HG03175 (cell line): ENCODE measurements at regions not wholly inside any gene's neighbourhood (a gene's known extent, or its start where the extent isn't known, plus 50 kb on each side); places are given as distances from the start of the nearest gene placed in this dataset.

Experiments used
- ATAC-seq: cut with Tn5 transposase; IDR thresholded peaks from one replicate; pipeline ENCODE4 v1.9.1; 2021; ENCODE audit warnings: mild to moderate bottlenecking, moderate library complexity; ENCODE audit not compliant: unreplicated experiment

DNA sequence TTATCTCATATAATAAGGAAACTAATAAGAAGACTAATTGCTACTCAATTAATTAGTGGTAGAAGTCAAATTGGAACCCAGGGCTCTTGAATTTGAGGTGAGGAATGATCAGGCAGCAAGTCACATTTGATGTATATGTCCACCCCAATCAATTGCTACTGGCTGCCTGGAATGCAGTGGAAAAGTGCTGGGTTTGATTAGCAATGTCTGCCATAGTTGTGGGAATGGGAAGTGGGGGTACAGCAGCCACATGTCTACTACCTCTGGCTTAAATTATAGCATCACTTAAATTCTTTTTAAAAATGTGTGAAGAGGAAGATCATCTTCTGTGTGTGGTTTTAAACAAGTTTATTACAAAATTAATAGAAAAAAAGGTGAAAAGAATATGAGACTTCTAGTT lies 50.8 kb upstream of the NAV2 start:
- ATAC-seq, result no peak

DNA sequence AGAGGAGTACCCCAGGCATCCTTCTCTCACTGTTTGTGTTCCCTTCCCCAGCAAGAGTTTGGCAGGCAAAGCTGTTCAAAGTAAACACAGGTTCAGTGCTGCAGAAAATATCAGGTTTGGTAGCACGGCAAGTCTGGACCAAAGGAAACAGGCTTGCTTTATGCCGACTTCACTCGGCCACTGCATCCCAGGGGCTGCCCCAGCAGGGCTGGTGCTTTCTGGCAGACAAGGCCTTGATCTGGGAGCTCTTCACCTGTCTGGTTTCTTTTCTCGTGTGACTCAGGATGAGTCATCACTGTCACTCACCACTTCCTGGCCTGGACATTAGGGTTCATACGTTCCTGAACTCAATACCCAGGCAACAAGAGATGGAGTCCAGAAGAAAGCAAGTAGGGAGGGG lies 52.6 kb upstream of the NAV2 start:
- peak; percentile 100 for ATAC-seq

- no peak for ATAC-seq
Observed at GRCh38 chr11:19659529-19659928, 53.1 kb upstream of the NAV2 start.

- no peak for ATAC-seq
Observed at GRCh38 chr11:19658344-19658743, 54.3 kb upstream of the NAV2 start.

DNA sequence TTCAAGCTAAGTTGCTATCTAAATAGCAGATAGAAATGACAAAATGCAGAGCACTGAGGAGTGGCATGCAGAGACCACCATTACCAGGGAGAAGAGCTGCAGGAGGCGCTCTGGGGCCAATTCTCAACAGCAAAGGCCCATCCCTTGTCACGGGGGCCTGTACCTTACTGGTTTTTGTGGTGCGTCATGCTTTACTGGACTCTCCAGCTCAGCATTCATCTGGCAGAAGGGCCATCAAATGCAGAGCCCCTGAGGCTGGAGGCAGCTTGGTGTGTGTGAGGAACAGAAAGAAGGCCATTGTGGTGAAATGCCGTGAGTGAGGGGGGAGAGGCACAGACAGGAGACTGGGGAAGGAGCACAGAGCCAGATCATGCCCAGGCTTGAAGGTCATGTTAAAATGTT lies 56.5 kb upstream of the NAV2 start:
- ATAC-seq, result no peak

DNA sequence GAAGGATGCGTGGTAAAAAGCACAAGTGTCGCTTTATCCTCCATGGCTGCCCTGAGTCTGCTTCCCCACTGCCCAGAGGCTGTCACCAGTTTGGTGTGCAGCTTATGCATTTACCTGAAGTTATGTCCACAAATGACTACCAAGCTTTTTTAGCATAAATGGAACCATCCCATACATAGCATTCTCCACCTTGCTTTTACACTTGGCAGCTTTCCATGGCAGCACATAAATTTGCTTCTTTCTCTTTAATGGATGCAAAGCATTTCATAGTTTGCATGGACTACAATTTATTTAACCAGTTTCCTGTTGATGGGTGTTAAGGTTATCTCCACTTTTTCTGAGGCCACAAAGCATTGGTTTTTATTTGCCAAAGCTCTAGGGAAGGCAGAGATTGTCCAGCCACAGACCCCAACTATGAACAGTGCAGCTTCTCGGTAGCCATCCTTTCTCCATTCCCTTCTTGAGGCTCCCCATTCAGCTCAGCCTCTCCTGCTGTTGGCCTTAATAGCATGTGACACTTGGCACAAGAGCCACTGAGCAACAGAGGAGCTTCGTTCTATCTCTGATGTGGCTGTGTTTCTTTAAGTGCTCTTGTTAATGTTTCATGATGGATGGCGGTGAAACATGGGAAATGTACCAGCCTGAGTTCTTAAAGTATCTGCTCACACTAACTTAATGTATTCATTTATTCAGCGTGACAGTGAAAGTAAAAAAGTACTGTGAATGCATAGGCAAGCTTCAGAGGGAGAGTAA lies 59.8 kb upstream of the NAV2 start:
- no peak for ATAC-seq

GRCh38 chr11:19651653-19652052 lies 61.0 kb upstream of the NAV2 start:
- ATAC-seq, result no peak

GRCh38 chr11:19651028-19651427 lies 61.6 kb upstream of the NAV2 start:
- no peak for ATAC-seq

DNA sequence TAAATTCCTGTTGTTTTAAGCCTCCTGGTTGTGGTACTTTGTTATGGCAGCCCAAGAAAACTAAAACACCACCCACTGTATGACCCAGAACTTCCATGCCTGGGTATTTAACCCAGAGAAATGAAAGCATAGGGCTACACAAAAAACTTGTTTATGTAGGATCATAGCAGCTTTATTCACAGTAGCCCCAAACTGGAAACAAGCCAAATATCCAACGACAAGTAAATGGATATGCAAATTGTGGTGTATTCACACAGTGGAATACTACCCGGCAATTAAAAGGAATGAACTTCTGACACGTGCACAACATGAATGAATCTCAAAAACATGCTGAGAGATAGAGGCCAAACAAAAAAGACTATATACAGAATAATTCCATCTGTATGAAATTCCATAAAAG lies 62.2 kb upstream of the NAV2 start:
- no peak for ATAC-seq

GRCh38 chr11:19649751-19650150 lies 62.9 kb upstream of the NAV2 start:
- no peak for ATAC-seq

DNA sequence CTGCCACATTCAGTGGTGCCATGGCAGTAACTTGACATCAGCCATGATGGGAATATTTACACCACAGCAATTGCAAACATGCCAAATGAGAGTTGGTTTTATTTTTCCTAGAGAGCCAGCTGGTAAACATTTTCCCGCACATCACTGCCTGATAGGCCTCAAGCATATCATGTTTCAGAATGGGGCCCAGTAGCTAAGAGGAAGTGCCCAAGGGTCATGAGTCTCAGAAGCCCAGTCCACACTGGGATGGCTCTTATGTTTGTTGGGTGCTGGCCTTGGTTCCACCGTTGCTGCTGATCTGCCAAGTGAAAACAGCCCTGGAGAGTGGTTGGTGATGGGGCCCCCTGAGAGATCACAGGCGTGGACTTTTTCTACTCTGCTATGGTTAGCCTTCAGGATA lies 64.3 kb upstream of the NAV2 start:
- no peak for ATAC-seq

- no peak for ATAC-seq
Observed at GRCh38 chr11:19647816-19648215, 64.8 kb upstream of the NAV2 start.

GRCh38 chr11:19646921-19647320 lies 65.7 kb upstream of the NAV2 start:
- no peak for ATAC-seq

DNA sequence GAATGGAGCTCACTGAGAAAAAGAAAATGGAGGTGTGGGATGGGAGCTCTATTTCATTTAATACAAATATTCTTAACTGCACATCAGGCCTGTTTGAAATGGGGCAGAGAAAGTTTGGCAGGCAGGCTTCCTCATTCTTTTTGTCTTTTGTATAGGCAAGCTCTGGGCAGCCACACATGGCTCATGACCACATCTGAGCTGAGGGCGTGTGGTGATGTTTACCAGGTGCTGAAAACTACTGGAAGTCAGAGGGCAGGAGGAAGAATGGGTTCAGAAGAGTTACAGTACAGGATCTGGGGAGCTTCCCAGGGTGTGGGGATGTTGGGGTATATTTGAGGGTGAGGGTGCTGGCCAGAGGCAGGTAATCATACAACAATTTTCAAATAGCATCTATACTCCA lies 66.3 kb upstream of the NAV2 start:
- no peak for ATAC-seq

DNA sequence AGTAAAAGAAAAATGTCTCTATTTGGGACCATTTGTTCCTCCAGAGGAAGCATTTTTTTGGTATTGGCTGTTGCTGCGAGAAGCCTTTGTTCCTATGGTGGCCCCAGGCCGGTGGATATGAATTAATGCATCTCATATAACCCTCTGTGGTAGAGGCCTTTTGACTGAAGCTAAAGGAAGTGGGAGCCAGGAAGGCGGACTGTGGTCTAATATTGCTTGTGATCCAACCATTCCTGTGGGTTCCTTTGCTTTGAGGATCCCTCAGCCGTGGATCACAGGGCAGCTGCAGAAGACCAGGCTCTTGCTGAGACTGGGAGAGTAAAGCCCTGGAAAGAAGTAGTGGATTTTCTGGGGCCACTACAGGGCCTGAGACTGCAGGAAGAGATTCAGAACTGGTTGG lies 68.3 kb upstream of the NAV2 start:
- ATAC-seq, result no peak

DNA sequence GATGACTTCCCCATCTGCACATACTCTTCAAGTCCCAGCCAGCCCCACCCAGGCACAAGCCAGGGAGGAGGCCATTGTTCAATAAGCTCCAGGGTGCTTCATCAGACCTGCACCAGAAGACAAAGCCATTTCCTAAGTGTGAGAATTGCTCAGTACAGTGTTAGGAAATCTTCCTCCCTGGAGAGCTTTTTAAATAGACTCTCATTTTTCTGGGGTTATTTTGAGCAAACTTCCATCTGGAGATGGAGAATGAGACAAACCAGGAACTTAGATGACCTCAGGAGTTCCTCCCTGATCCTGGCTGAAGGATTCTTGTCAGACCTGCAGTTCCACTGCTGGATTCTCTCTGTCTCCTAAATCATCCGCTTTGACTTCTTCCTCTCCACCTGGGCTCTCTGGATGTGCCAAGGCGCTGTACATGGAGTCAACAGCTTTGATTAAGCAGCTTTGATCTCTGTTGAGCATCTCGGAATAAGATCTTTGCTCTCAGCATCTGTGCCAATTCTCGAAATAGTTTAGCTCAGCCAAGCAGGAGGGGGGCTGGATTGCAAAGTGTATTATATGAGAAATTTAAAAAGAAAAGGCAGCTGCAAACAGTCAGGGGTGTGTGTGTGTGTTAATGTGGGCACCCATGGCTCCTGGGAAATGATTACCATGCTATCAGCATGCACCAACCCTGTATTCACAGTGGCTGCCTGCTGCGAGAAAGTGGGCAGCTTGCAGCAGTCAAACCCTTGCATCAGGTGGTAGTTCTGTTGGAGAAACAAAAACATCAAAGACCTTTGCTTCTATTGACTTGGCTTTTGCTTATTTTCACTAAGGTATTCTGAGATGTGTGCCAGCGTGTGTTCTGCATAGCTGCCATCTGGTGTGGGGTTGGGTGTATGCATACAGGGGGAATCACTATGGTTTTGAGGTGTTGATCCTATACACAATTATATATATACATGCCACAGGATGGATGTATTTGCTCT lies 70.2 kb upstream of the NAV2 start:
- no peak for ATAC-seq

- no peak for ATAC-seq
Observed at GRCh38 chr11:19639603-19640105, 73.0 kb upstream of the NAV2 start.

DNA sequence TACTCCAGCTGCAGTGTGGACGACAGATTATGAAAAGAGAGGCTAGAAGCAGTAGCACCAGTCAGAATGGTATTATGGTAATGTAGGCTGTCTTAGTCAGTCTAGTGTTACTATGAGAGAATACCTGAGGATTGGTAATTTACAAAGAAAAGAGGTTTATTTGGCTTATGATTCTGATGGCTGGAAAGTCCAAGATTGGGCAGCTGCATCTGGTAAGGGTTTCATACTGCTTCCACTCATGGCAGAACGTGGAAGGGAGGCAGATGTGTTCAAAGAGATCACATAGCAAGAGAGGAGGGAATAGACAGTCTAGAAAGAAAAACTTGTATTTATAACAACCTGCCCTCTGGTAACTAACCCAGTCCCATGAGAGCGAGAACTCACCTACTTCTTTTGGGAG lies 77.3 kb upstream of the NAV2 start:
- ATAC-seq, result no peak

- no peak for ATAC-seq
Observed at GRCh38 chr11:19633276-19633675, 79.4 kb upstream of the NAV2 start.

DNA sequence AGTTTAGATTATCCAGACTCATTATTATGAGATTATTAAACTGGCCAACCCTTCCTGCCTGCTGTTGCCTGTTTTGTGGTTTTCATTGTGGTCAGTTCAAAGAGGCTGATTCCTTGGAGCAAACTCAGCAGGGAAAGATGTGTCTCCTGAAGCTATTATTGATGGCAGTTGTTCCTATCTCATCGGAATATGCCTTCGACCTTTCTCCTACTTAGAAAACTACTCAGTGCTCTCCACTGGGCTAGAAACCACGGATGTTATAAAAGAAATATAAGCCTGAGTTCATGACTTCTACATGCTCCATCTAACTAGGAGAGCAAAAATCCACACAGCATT lies 80.2 kb upstream of the NAV2 start:
- ATAC-seq, result no peak

GRCh38 chr11:19631712-19632498 lies 80.7 kb upstream of the NAV2 start:
- no peak for ATAC-seq
